HepG2 (cell line): ENCODE measurements at regions not wholly inside any gene's neighbourhood (a gene's known extent, or its start where the extent isn't known, plus 50 kb on each side); places are given as distances from the start of the nearest gene placed in this dataset.

Experiments
- ATAC-seq: fragments of 200-7000 bp; cut with Tn5 transposase; 3 replicates; pipeline ENCODE4 v1.9.1; 2020; ENCODE audit warnings: mild to moderate bottlenecking, moderate library complexity
- BruUV-seq: library from RNA; stranded (reverse); fragments of 400-500 nt; replicated peaks from 2 replicates; lab custom pipeline; 2021; lab: Mats Ljungman, UMichigan
- CTCF ChIA-PET: fragments of 300-600 bp; formaldehyde crosslinking; extraction: SDS; loops from one replicate; lab custom pipeline; 2021; ENCODE audit warnings: low total read pairs, inconsistent platforms, low intra/inter-chr PET ratio; lab: Yijun Ruan, JAX
- POLR2A ChIA-PET: fragments of 350-600 bp; sonication (Branson Sonifier 250); formaldehyde crosslinking; loops from one replicate; lab custom pipeline; 2020; ENCODE audit warnings: antibody characterized with exemption, inconsistent platforms; lab: Yijun Ruan, JAX
- DNase-seq: peaks from one replicate; pipeline ENCODE4 v3.0.0-alpha.2; 2015; ENCODE audit warnings: low spot score
- FAIRE-seq: peaks from 3 replicates; lab custom pipeline; 2011; peaks lifted over from hg19 to GRCh38; lab: Jason Lieb, UNC
- H2AFZ ChIP-seq: one replicate; pipeline ENCODE4 v1.6.1; 2011; ENCODE audit warnings: low read length, inconsistent platforms
- H3K27ac ChIP-seq: fragments of 300-600 bp; 3 replicates; pipeline ENCODE4 v1.8.0; 2011; ENCODE audit warnings: mixed run types, mild to moderate bottlenecking, mixed read lengths, low read length, inconsistent platforms; ENCODE audit not compliant: insufficient read depth; ENCODE audit errors: extremely low read length
- H3K27me3 ChIP-seq, 2 experiments: fragments of 200-600 bp in 1 of 2; 2 replicates in 1 of 2; 3 replicates in 1 of 2; pipeline versions ENCODE4 v1.6.0 to v1.8.0; 2011; ENCODE audit warnings: low read length in 2 of 2, mild to moderate bottlenecking in 2 of 2, moderate library complexity in 2 of 2, inconsistent platforms in 1 of 2; ENCODE audit not compliant: insufficient read depth in 2 of 2, control insufficient read depth in 1 of 2
- H3K36me3 ChIP-seq, 2 experiments: fragments of 200-600 bp in 1 of 2; replicated peaks in 1 of 2; 2 replicates in 1 of 2; 3 replicates in 1 of 2; pipeline versions ENCODE4 v1.5.1 to v1.8.0; 2011; ENCODE audit warnings: low read length in 2 of 2, inconsistent platforms in 1 of 2; ENCODE audit not compliant: insufficient read depth in 2 of 2, control insufficient read depth in 1 of 2
- H3K4me1 ChIP-seq: 2 replicates; pipeline ENCODE4 v1.5.1; 2012; ENCODE audit warnings: low read length, inconsistent platforms; ENCODE audit not compliant: insufficient read depth
- H3K4me2 ChIP-seq: 2 replicates; pipeline ENCODE4 v1.6.0; 2011; ENCODE audit warnings: low read depth, low read length, inconsistent platforms
- H3K4me3 ChIP-seq, 3 experiments: fragments of 200-600 bp in 1 of 3; sonication (generic), shearing (Covaris generic) in 1 of 3; replicated peaks in 1 of 3; 2 replicates each; pipeline ENCODE4 v1.5.1; 2011 to 2016; ENCODE audit warnings: low read length in 3 of 3, inconsistent platforms in 2 of 3, low read depth in 2 of 3, mild to moderate bottlenecking in 2 of 3, control low read depth in 1 of 3, mixed read lengths in 1 of 3; ENCODE audit not compliant: insufficient read depth in 1 of 3
- H3K79me2 ChIP-seq: one replicate; pipeline ENCODE4 v1.6.1; 2011; ENCODE audit warnings: low read length, inconsistent platforms; ENCODE audit not compliant: insufficient read depth
- H3K9ac ChIP-seq: 2 replicates; pipeline ENCODE4 v1.6.0; 2011; ENCODE audit warnings: mild to moderate bottlenecking, low read depth, low read length, inconsistent platforms; ENCODE audit not compliant: insufficient read depth
- H3K9me3 ChIP-seq: 2 replicates; pipeline ENCODE4 v1.5.1; 2012; ENCODE audit warnings: mild to moderate bottlenecking, low read length
- H4K20me1 ChIP-seq: 2 replicates; pipeline ENCODE4 v1.6.0; 2011; ENCODE audit warnings: inconsistent platforms, mild to moderate bottlenecking, low read length, moderate library complexity; ENCODE audit not compliant: insufficient read depth
- DNMT3B ChIP-seq: conservative IDR thresholded peaks from 2 replicates; pipeline ENCODE4 v1.6.1; 2016; ENCODE audit warnings: missing biosample characterization, control low read depth
- FOXA3 ChIP-seq: IDR thresholded peaks from 2 replicates; pipeline ENCODE4 v1.6.1; 2016; ENCODE audit warnings: missing genetic modification reagents, missing compliant biosample characterization
- HMGXB3 ChIP-seq: sonication (generic); formaldehyde crosslinking; IDR thresholded peaks from 2 replicates; pipeline ENCODE4 v1.4.0; 2020; ENCODE audit warnings: missing genetic modification reagents, borderline replicate concordance
- HOXA5 ChIP-seq: sonication (generic); formaldehyde crosslinking; IDR thresholded peaks from 2 replicates; pipeline ENCODE4 v1.4.0; 2020; ENCODE audit warnings: missing genetic modification reagents
- MTA1 ChIP-seq: sonication (generic); formaldehyde crosslinking; IDR thresholded peaks from 2 replicates; pipeline ENCODE4 v1.4.0; 2020; ENCODE audit warnings: missing genetic modification reagents, mild to moderate bottlenecking, borderline replicate concordance
- NCOA1 ChIP-seq: sonication (generic); formaldehyde crosslinking; IDR thresholded peaks from 2 replicates; pipeline ENCODE4 v1.9.0; 2021; ENCODE audit warnings: missing genetic modification reagents
- NFE2L1 ChIP-seq: sonication (generic); formaldehyde crosslinking; IDR thresholded peaks from 2 replicates; pipeline ENCODE4 v1.4.0; 2020; ENCODE audit warnings: missing genetic modification reagents, mild to moderate bottlenecking, borderline replicate concordance
- RFX5 ChIP-seq: IDR thresholded peaks from 2 replicates; pipeline ENCODE4 v1.6.1; 2011; ENCODE audit warnings: low read depth, low read length, improper control_type of control experiment
- TEAD2 ChIP-seq: sonication (generic); formaldehyde crosslinking; IDR thresholded peaks from 2 replicates; pipeline ENCODE4 v1.9.0; 2021; ENCODE audit warnings: missing genetic modification reagents
- THAP7 ChIP-seq: sonication (generic); formaldehyde crosslinking; IDR thresholded peaks from 2 replicates; pipeline ENCODE4 v1.8.1; 2023; ENCODE audit warnings: mild to moderate bottlenecking, missing genetic modification reagents
- ZBTB1 ChIP-seq: sonication (generic); formaldehyde crosslinking; IDR thresholded peaks from 2 replicates; pipeline ENCODE4 v1.4.0; 2020; ENCODE audit warnings: missing genetic modification reagents, borderline replicate concordance
- ZNF225 ChIP-seq: sonication (generic); formaldehyde crosslinking; IDR thresholded peaks from 2 replicates; pipeline ENCODE4 v1.4.0; 2020; ENCODE audit warnings: mild to moderate bottlenecking, missing genetic modification reagents
- ZNF256 ChIP-seq: sonication (generic); formaldehyde crosslinking; conservative IDR thresholded peaks from 2 replicates; pipeline ENCODE4 v1.4.0; 2020; ENCODE audit warnings: missing genetic modification reagents
- ZNF337 ChIP-seq: sonication (generic); formaldehyde crosslinking; IDR thresholded peaks from 2 replicates; pipeline ENCODE4 v1.5.1; 2020; ENCODE audit warnings: missing genetic modification reagents, low read depth, mild to moderate bottlenecking, borderline replicate concordance
- ZNF503 ChIP-seq: sonication (generic); formaldehyde crosslinking; IDR thresholded peaks from 2 replicates; pipeline ENCODE4 v1.4.0; 2020; ENCODE audit warnings: missing genetic modification reagents
- ZNF616 ChIP-seq: sonication (generic); formaldehyde crosslinking; IDR thresholded peaks from 2 replicates; pipeline ENCODE4 v1.5.0; 2020; ENCODE audit warnings: low read depth, mild to moderate bottlenecking, missing genetic modification reagents
- ZNF775 ChIP-seq: sonication (generic); formaldehyde crosslinking; IDR thresholded peaks from 2 replicates; pipeline ENCODE4 v1.4.0; 2020; ENCODE audit warnings: missing genetic modification reagents, mild to moderate bottlenecking, moderate library complexity, borderline replicate concordance
- WGBS: methylation state at CpG from one replicate; pipeline ENCODE4 v1.1.6; 2017; ENCODE audit warnings: low lambda C conversion rate; 5-methylcytosine and 5-hydroxymethylcytosine counted together
- in situ Hi-C: cut with HindIII; loops from 2 replicates; pipeline ENCODE4 v1.10.0; 2017; ENCODE audit warnings: low pct_unique_long_range_greater_than_20kb; ENCODE audit not compliant: extremely low pct_ligation_motif_present
- intact Hi-C: fragments of 100-400 bp; cut with micrococcal nuclease; formaldehyde crosslinking; loops from one replicate; pipeline ENCODE4 v1.10.0; 2022; ENCODE audit not compliant: unreplicated experiment
- TF ChIP-seq, protein P1 (sequence below): sonication (generic); formaldehyde crosslinking; IDR thresholded peaks from 2 replicates; pipeline ENCODE4 v1.4.0; 2020; ENCODE audit warnings: missing genetic modification reagents

DNA sequence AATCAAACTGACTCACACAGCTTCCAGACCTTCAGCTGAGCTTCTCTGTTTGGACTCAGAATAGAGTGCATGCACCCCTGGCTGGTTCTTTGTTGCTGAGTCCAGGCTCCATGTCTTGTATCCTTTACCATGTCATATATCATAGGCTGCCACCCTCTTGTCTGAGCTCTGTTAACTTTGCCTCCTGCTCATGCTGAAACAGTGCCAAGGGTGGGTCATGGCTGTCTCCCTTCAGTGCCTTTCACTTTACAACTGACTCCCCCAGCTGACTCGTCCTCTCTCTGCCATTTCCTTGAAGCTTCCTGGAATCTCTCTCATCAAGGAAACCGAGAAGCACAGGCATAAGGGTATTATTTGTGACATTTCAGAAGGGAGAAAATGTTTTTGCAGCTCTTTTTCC lies 885.3 kb downstream of the TTLL7 start:
- no peak for DNase-seq
- Histone ChIP-seq H3K4me1 (no peaks in the 10 kb centered on the region), H3K4me3 (no peak overlapping the region), H3K27ac (no peak overlapping the region), H3K27me3 (no peaks in the 10 kb centered on the region), H3K79me2 (no peaks in the 10 kb centered on the region), H3K36me3 (no peaks in the 10 kb centered on the region), H3K9ac (no peak overlapping the region), H2AFZ (no peak overlapping the region), H3K9me3 (peaks cover 75% of the 10 kb centered on the region), H3K4me2 (no peak overlapping the region), H4K20me1 (no peaks in the 10 kb centered on the region)
- in situ Hi-C loops (no loop called here), intact Hi-C loops (no loop called here)
- no peak for ATAC-seq
- no peak for FAIRE-seq
- ChIA-PET CTCF (no interaction called here), POLR2A (no interaction called here)
- 0% methylated on average over 2 of the region's 2 CpGs for WGBS
- TF ChIP-seq HMGXB3 (no peak), NCOA1 (no peak), ZNF616 (CRISPR knock-in tag) (no peak), ZNF225 (CRISPR knock-in tag) (no peak), RFX5 (no peak), ZBTB1 (CRISPR knock-in tag) (no peak), ZNF337 (CRISPR knock-in tag) (no peak), FOXA3 (CRISPR knock-in tag) (no peak), MTA1 (CRISPR knock-in tag) (no peak), ZNF256 (CRISPR knock-in tag) (no peak), HOXA5 (CRISPR knock-in tag) (no peak), ZNF503 (no peak), THAP7 (CRISPR knock-in tag) (no peak), NFE2L1 (CRISPR knock-in tag) (no peak), ZNF775 (CRISPR knock-in tag) (no peak), DNMT3B (CRISPR knock-in tag) (no peak), TEAD2 (CRISPR knock-in tag) (no peak)
- TF ChIP-seq, protein P1, sequence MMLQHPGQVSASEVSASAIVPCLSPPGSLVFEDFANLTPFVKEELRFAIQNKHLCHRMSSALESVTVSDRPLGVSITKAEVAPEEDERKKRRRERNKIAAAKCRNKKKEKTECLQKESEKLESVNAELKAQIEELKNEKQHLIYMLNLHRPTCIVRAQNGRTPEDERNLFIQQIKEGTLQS, result no peak
- BruUV-seq, result no TSS peak
